MCF 10A (cell line): ENCODE measurements at regions not wholly inside any gene's neighbourhood (a gene's known extent, or its start where the extent isn't known, plus 50 kb on each side); places are given as distances from the start of the nearest gene placed in this dataset.

Experiments
- BruUV-seq: library from RNA; stranded (reverse); fragments of 400-500 nt; replicated peaks from 2 replicates; lab custom pipeline; 2021; lab: Mats Ljungman, UMichigan
- CTCF ChIA-PET: fragments of 300-600 bp; sonication (Branson Sonifier 250); formaldehyde crosslinking; extraction: SDS; loops from one replicate; lab custom pipeline; 2021; ENCODE audit warnings: antibody characterized with exemption, inconsistent platforms; lab: Yijun Ruan, JAX
- POLR2A ChIA-PET: fragments of 300-600, 350-650 bp; sonication (Branson Sonifier 250); formaldehyde crosslinking; extraction: SDS; loops from one replicate; lab custom pipeline; 2020; ENCODE audit warnings: antibody characterized with exemption, inconsistent platforms; lab: Yijun Ruan, JAX
- DNase-seq: peaks from one replicate; pipeline ENCODE4 v3.0.0-alpha.2; 2018; ENCODE audit not compliant: unreplicated experiment
- H3K27ac Mint-ChIP-seq: one replicate; pipeline ENCODE4 v1.8.0; 2022; ENCODE audit warnings: mild to moderate bottlenecking, low read depth, mixed read lengths; ENCODE audit not compliant: unreplicated experiment
- H3K27me3 Mint-ChIP-seq: one replicate; pipeline ENCODE4 v1.8.0; 2022; ENCODE audit warnings: mixed read lengths; ENCODE audit not compliant: insufficient read depth, unreplicated experiment
- H3K36me3 Mint-ChIP-seq: one replicate; pipeline ENCODE4 v1.8.0; 2022; ENCODE audit warnings: mild to moderate bottlenecking, moderate library complexity, mixed read lengths; ENCODE audit not compliant: insufficient read depth, unreplicated experiment
- H3K4me1 Mint-ChIP-seq: one replicate; pipeline ENCODE4 v1.8.0; 2022; ENCODE audit warnings: mixed read lengths; ENCODE audit not compliant: insufficient read depth, unreplicated experiment
- H3K4me3 Mint-ChIP-seq: one replicate; pipeline ENCODE4 v1.8.0; 2022; ENCODE audit warnings: mild to moderate bottlenecking, moderate library complexity, mixed read lengths; ENCODE audit not compliant: unreplicated experiment
- H3K9me3 Mint-ChIP-seq: one replicate; pipeline ENCODE4 v1.8.0; 2022; ENCODE audit warnings: mixed read lengths; ENCODE audit not compliant: unreplicated experiment
- intact Hi-C: fragments of 100-400 bp; cut with micrococcal nuclease; formaldehyde crosslinking; loops from 2 replicates; pipeline ENCODE4 v1.14.1; 2022
- TF ChIP-seq, protein P1 (sequence below): fragments of 200-600 bp; IDR thresholded peaks from one replicate; pipeline ENCODE4 v1.8.0; 2022; ENCODE audit warnings: antibody characterized with exemption, mild to moderate bottlenecking; ENCODE audit not compliant: unreplicated experiment

GRCh38 chr12:23423796-23424195 lies 525.7 kb downstream of the SOX5 start:
- ChIA-PET CTCF (interaction anchor here (1.0 kb wide), 1 partner anchor 9 kb away, joined by 3 read pairs; no protein-coding TSS in a partner anchor), POLR2A (no interaction called here)
- Mint-ChIP-seq H3K4me3 (no peak overlapping the region), H3K9me3 (peaks cover 7% of the 10 kb centered on the region), H3K27ac (no peak overlapping the region), H3K27me3 (no peaks in the 10 kb centered on the region), H3K36me3 (no peaks in the 10 kb centered on the region), H3K4me1 (no peaks in the 10 kb centered on the region)
- intact Hi-C loops: no loop called here
- DNase-seq: no peak
- TF ChIP-seq, protein P1, sequence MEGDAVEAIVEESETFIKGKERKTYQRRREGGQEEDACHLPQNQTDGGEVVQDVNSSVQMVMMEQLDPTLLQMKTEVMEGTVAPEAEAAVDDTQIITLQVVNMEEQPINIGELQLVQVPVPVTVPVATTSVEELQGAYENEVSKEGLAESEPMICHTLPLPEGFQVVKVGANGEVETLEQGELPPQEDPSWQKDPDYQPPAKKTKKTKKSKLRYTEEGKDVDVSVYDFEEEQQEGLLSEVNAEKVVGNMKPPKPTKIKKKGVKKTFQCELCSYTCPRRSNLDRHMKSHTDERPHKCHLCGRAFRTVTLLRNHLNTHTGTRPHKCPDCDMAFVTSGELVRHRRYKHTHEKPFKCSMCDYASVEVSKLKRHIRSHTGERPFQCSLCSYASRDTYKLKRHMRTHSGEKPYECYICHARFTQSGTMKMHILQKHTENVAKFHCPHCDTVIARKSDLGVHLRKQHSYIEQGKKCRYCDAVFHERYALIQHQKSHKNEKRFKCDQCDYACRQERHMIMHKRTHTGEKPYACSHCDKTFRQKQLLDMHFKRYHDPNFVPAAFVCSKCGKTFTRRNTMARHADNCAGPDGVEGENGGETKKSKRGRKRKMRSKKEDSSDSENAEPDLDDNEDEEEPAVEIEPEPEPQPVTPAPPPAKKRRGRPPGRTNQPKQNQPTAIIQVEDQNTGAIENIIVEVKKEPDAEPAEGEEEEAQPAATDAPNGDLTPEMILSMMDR: no peak
- BruUV-seq: no TSS peak

- TF ChIP-seq, protein P1: no peak
- Mint-ChIP-seq H3K27ac (no peak overlapping the region), H3K4me1 (no peaks in the 10 kb centered on the region), H3K4me3 (no peak overlapping the region), H3K9me3 (peaks cover 7% of the 10 kb centered on the region), H3K36me3 (no peaks in the 10 kb centered on the region), H3K27me3 (no peaks in the 10 kb centered on the region)
- POLR2A ChIA-PET: no interaction called here
- BruUV-seq: no TSS peak
- CTCF ChIA-PET: no interaction called here
- DNase-seq: no peak
- intact Hi-C loops: no loop called here
Measured at GRCh38 chr12:23424685-23425084, 524.8 kb downstream of the SOX5 start.

- DNase-seq: no peak
- POLR2A ChIA-PET: no interaction called here
- H3K4me1 Mint-ChIP-seq: no peaks in the 10 kb centered on the region
- no peaks in the 10 kb centered on the region for H3K27me3 Mint-ChIP-seq
- intact Hi-C loops: no loop called here
- no peaks in the 10 kb centered on the region for H3K36me3 Mint-ChIP-seq
- CTCF ChIA-PET: interaction anchor here (0.5 kb wide), 1 partner anchor 687 kb away, joined by 3 read pairs; no protein-coding TSS in a partner anchor
- H3K4me3 Mint-ChIP-seq: no peak overlapping the region
- no peak overlapping the region for H3K27ac Mint-ChIP-seq
- TF ChIP-seq, protein P1: no peak
- BruUV-seq: no TSS peak
- H3K9me3 Mint-ChIP-seq: peaks cover 7% of the 10 kb centered on the region
Measured at GRCh38 chr12:23426328-23426727, 523.1 kb downstream of the SOX5 start.

DNA sequence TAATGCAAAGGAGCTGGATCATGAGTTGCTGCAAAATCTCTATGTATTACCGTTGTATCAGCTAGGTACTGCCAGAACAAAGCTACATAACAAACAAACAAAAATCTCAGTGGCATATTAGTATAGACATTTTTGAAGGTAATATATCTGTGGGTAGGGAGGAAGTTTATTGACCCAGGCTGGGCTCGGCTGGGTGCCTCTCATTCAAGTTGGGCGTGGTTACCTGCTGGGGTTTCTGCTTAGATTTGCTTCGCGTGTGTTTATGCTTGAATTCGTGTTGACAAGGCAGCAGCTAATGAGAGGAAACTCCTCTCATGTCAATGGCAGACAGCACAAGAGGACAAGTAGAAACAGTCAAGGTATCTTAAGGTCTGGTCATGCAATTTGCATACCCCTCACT lies 520.7 kb downstream of the SOX5 start:
- DNase-seq: no peak
- Mint-ChIP-seq H3K4me3 (no peak overlapping the region), H3K27me3 (no peaks in the 10 kb centered on the region), H3K36me3 (no peaks in the 10 kb centered on the region), H3K4me1 (no peaks in the 10 kb centered on the region), H3K27ac (no peak overlapping the region), H3K9me3 (no peaks in the 10 kb centered on the region)
- TF ChIP-seq, protein P1: no peak
- CTCF ChIA-PET: interaction anchor here (0.6 kb wide), 1 partner anchor 440 kb away, joined by 3 read pairs; no protein-coding TSS in a partner anchor
- BruUV-seq: no TSS peak
- intact Hi-C loops: no loop called here
- POLR2A ChIA-PET: no interaction called here
